ENCODE measurements at regions not wholly inside any gene's neighbourhood (a gene's known extent, or its start where the extent isn't known, plus 50 kb on each side); places are given as distances from the start of the nearest gene placed in this dataset.

DNA sequence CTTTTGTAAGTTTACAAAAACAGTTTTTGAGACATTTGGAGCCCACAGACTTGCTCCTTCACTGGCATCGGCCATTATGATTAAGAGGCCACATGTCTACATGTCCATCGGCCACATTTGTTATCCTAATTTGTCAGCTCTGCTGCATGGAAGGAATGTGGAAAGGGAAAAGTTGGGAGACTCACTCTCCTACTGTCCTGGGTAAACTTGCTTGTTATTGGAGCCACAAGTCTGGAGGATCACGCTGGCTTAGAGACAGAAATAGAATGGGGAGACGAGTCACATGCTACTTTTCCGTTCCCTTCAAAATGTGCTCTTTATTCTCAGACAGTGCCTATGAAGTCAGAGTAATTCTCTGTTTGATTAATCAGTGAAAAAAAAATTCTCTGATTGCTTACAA is 741.2 kb upstream of the PCDH9 start:
- WGBS: 78% methylated on average over 5 of the region's 5 CpGs
- DNase-seq (ENCODE audit: low spot score): no peak
- no peaks in the 10 kb centered on the region for H3K27me3 ChIP-seq (ENCODE audit: control insufficient read depth in 4 of 4, insufficient read depth in 4 of 4, low read length in 3 of 4)
- TF ChIP-seq CTCF (IDR thresholded peaks at IDR 0.05; ENCODE audit: low read depth, low read length, missing input control) (no peak), REST (IDR thresholded peaks at IDR 0.05) (no peak), EGR1 (IDR thresholded peaks at IDR 0.05; ENCODE audit: low read depth in 2 of 2) (no peak), RXRA (IDR thresholded peaks at IDR 0.05) (no peak), HNF4G (IDR thresholded peaks at IDR 0.05) (no peak), HNF4A (conservative IDR thresholded peaks at IDR 0.05) (no peak), FOXA1 (IDR thresholded peaks at IDR 0.05) (no peak), TAF1 (conservative IDR thresholded peaks at IDR 0.05) (no peak), SP1 (IDR thresholded peaks at IDR 0.05) (no peak), GABPA (IDR thresholded peaks at IDR 0.05 in 1 of 2, conservative IDR thresholded peaks at IDR 0.05 in 1 of 2) (no peak), JUND (IDR thresholded peaks at IDR 0.05) (no peak), NR2F2 (IDR thresholded peaks at IDR 0.05) (no peak), RAD21 (IDR thresholded peaks at IDR 0.05) (no peak), YY1 (IDR thresholded peaks at IDR 0.05) (no peak), FOXA2 (IDR thresholded peaks at IDR 0.05) (no peak)
- TF ChIP-seq, protein P1, sequence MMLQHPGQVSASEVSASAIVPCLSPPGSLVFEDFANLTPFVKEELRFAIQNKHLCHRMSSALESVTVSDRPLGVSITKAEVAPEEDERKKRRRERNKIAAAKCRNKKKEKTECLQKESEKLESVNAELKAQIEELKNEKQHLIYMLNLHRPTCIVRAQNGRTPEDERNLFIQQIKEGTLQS (IDR thresholded peaks at IDR 0.05): no peak
- TF ChIP-seq, protein P2, sequence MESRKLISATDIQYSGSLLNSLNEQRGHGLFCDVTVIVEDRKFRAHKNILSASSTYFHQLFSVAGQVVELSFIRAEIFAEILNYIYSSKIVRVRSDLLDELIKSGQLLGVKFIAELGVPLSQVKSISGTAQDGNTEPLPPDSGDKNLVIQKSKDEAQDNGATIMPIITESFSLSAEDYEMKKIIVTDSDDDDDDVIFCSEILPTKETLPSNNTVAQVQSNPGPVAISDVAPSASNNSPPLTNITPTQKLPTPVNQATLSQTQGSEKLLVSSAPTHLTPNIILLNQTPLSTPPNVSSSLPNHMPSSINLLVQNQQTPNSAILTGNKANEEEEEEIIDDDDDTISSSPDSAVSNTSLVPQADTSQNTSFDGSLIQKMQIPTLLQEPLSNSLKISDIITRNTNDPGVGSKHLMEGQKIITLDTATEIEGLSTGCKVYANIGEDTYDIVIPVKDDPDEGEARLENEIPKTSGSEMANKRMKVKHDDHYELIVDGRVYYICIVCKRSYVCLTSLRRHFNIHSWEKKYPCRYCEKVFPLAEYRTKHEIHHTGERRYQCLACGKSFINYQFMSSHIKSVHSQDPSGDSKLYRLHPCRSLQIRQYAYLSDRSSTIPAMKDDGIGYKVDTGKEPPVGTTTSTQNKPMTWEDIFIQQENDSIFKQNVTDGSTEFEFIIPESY (IDR thresholded peaks at IDR 0.05): no peak
- TF ChIP-seq, protein P3, sequence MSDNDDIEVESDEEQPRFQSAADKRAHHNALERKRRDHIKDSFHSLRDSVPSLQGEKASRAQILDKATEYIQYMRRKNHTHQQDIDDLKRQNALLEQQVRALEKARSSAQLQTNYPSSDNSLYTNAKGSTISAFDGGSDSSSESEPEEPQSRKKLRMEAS (IDR thresholded peaks at IDR 0.05): no peak
- no peak overlapping the region for H3K27ac ChIP-seq (ENCODE audit: low read depth in 1 of 2, low read length in 2 of 2)
- no peak overlapping the region for H3K4me3 ChIP-seq (ENCODE audit: low read depth in 1 of 3, low read length in 3 of 3)
- no peaks in the 10 kb centered on the region for H3K4me1 ChIP-seq (ENCODE audit: control insufficient read depth in 4 of 4, insufficient read depth in 4 of 4, low read length in 3 of 4)
- H3K9ac ChIP-seq (ENCODE audit: low read depth in 1 of 2, low read length in 2 of 2): no peak overlapping the region
- no peaks in the 10 kb centered on the region for H3K9me3 ChIP-seq (ENCODE audit: control insufficient read depth in 4 of 4, low read length in 3 of 4)
- no peaks in the 10 kb centered on the region for H3K36me3 ChIP-seq (ENCODE audit: control insufficient read depth in 4 of 4, insufficient read depth in 3 of 4, low read depth in 1 of 4, low read length in 3 of 4)
